ENCODE measurements at regions not wholly inside any gene's neighbourhood (a gene's known extent, or its start where the extent isn't known, plus 50 kb on each side); places are given as distances from the start of the nearest gene placed in this dataset.

GRCh38 chr5:58284886-58285285, 175.0 kb downstream of the PLK2 start:
- no peak overlapping the region for H2AK5ac ChIP-seq (ENCODE audit: low read depth, low read length)
- H3K14ac ChIP-seq (ENCODE audit: insufficient read length) = no peak overlapping the region
- FAIRE-seq = no peak
- H2AFZ ChIP-seq (ENCODE audit: low read length) = no peak overlapping the region
- no peak overlapping the region for H2BK12ac ChIP-seq (ENCODE audit: low read depth, low read length)
- H3K4me3 ChIP-seq (ENCODE audit: extremely low read depth in 1 of 4, insufficient read depth in 2 of 4, low read depth in 3 of 4, low read length in 4 of 4) = no peak overlapping the region
- H3K4me2 ChIP-seq (ENCODE audit: insufficient read depth in 1 of 2, low read depth in 2 of 2, low read length in 2 of 2) = no peak overlapping the region
- no peak overlapping the region for H2BK5ac ChIP-seq (ENCODE audit: low read depth, low read length)
- DNase-seq (ENCODE audit: low read depth in 1 of 2, low spot score in 2 of 2) = no peak
- H4K91ac ChIP-seq (replicated peaks; ENCODE audit: insufficient read length, low read length) = no peak overlapping the region
- TF ChIP-seq EP300 (IDR thresholded peaks at IDR 0.05; ENCODE audit: borderline replicate concordance in 1 of 2, low read depth in 2 of 2, low read length in 2 of 2) = no peak
- ChIA-PET POLR2A (ENCODE audit: partially characterized antibody) (interaction anchor here (0.6 kb wide), 1 partner anchor 60 kb away, joined by 3 read pairs; no protein-coding TSS in a partner anchor), CTCF (ENCODE audit: partially characterized antibody) (interaction anchor here (0.6 kb wide), 1 partner anchor 177 kb away, joined by 3 read pairs; no protein-coding TSS in a partner anchor)
- no peaks in the 10 kb centered on the region for H3K79me1 ChIP-seq (ENCODE audit: low read depth, low read length)
- no peak overlapping the region for H2BK20ac ChIP-seq (ENCODE audit: low read length)
- H2BK15ac ChIP-seq (ENCODE audit: low read length) = 0 out of 2 replicates have a peak overlapping the region, but pooled peaks have one; percentile 18
- H3K27me3 ChIP-seq (replicated peaks in 1 of 4; ENCODE audit: control insufficient read depth in 3 of 4, extremely low read depth in 1 of 4, insufficient read depth in 3 of 4, low read length in 3 of 4) = no peaks in the 10 kb centered on the region
- H3K36me3 ChIP-seq (ENCODE audit: control insufficient read depth in 2 of 4, insufficient read depth in 4 of 4, low read length in 3 of 4) = no peaks in the 10 kb centered on the region
- H4K20me1 ChIP-seq (replicated peaks in 1 of 2; ENCODE audit: control insufficient read depth in 1 of 2, insufficient read depth in 2 of 2, low read length in 2 of 2) = no peaks in the 10 kb centered on the region
- H3K9me3 ChIP-seq (ENCODE audit: insufficient read depth in 2 of 2, low read depth in 1 of 2, low read length in 1 of 2) = peaks cover 0 to 7% of the 10 kb centered on the region in 2 experiments; a peak in 1 of 4 replicates
- H3K23me2 ChIP-seq (ENCODE audit: low read depth, low read length) = no peaks in the 10 kb centered on the region
- H3K23ac ChIP-seq (ENCODE audit: insufficient read length) = no peak overlapping the region
- no peak overlapping the region for H3K56ac ChIP-seq (replicated peaks; ENCODE audit: insufficient read length, low read depth, low read length)
- H4K5ac ChIP-seq (ENCODE audit: insufficient read length, low read depth, low read length) = no peak overlapping the region
- H4K8ac ChIP-seq (ENCODE audit: extremely low read depth, insufficient read depth, low read length) = no peak overlapping the region
- no peaks in the 10 kb centered on the region for H3K79me2 ChIP-seq (ENCODE audit: control insufficient read depth in 1 of 2, insufficient read depth in 2 of 2, low read length in 2 of 2)
- H3K4me1 ChIP-seq (replicated peaks in 1 of 4; ENCODE audit: control insufficient read depth in 3 of 4, insufficient read depth in 4 of 4, low read length in 3 of 4) = no peaks in the 10 kb centered on the region
- WGBS, 2 experiments (ENCODE audit: extremely low coverage in 1 of 2, insufficient coverage in 1 of 2, insufficient read length in 1 of 2, insufficient replicate concordance in 2 of 2, low coverage in 1 of 2, low lambda C conversion rate in 2 of 2, missing lambda C conversion rate in 1 of 2) = 90% methylated on average over 2 of the region's 2 CpGs; no CpG with 5 or more reads in 1 of the 2 experiments
- no peak overlapping the region for H3K18ac ChIP-seq (ENCODE audit: extremely low read depth, low read length)
- no peak overlapping the region for H2BK120ac ChIP-seq (replicated peaks; ENCODE audit: low read depth, low read length)
- H3K4ac ChIP-seq (replicated peaks; ENCODE audit: insufficient read length, low read depth, low read length) = no peak overlapping the region
- no peak overlapping the region for H3K27ac ChIP-seq (ENCODE audit: low read depth, low read length)
- no peak overlapping the region for H3K9ac ChIP-seq (replicated peaks in 1 of 4; ENCODE audit: extremely low read depth in 1 of 4, low read depth in 3 of 4, low read length in 3 of 4)

Data from H1 (cell line).